Femur (tissue), 1 donor: ENCODE measurements at regions not wholly inside any gene's neighbourhood (a gene's known extent, or its start where the extent isn't known, plus 50 kb on each side); places are given as distances from the start of the nearest gene placed in this dataset.
"Not testable (repeated sequence)": the region's sequence is repeated elsewhere in the genome, so short reads cannot be mapped to it uniquely, and the experiment has no call there.

Experiments used
- DNase-seq: peaks from one replicate; pipeline ENCODE4 v3.0.0-alpha.2; 2017

GRCh38 chr6:90463359-90463758 lies 123.5 kb downstream of the MAP3K7 start:
- DNase-seq, result no peak

- DNase-seq, result no peak
These were observed 124.8 kb downstream of the MAP3K7 start for GRCh38 chr6:90462102-90462501.

DNA sequence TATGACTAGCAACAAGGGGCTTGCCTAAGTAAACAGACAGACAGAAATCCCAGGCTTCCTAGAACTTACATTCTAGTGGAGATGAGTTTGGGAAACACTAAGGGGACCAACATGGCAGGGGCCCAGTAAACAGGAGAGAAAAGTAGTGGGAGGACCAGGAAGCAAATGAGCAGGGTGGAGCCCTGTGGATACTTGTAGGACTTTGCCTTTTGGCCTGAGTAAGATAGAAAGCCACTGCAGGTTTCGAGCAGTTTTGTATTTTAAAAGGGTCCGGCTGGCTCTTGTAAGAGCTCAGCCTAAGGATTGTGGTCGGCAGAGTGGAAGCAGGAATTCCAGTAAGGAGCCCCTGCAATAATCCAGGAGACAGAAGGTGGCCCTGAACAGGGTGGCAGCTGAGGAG lies 125.5 kb downstream of the MAP3K7 start:
- no peak for DNase-seq

GRCh38 chr6:90460051-90460450 lies 126.8 kb downstream of the MAP3K7 start:
- DNase-seq, result no peak

DNA sequence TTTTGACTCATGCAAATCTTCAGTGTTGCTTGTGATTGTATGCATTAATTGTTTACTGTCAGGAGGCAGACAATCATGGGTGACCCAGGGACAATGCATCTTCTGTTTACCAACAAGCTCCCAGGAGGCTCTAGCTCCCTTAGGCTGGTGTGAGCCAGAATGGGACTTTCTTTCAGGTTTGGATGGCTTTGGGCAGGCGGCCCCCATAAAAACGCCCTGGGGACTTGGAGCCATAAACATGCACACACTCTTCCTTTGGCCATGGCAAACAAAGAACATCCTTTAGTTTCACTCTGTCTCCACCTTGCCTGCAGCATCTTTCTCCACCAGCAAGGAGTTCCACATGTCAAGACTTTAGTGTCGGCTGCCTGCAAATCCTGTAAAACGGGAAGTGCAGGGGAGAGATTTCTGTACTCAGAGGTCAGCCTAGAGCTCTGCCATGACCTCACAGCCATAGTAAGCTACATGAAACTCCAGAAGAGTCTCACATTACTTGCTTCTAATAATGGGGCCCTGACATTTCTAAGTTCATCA lies 127.6 kb downstream of the MAP3K7 start:
- DNase-seq, result no peak

DNA sequence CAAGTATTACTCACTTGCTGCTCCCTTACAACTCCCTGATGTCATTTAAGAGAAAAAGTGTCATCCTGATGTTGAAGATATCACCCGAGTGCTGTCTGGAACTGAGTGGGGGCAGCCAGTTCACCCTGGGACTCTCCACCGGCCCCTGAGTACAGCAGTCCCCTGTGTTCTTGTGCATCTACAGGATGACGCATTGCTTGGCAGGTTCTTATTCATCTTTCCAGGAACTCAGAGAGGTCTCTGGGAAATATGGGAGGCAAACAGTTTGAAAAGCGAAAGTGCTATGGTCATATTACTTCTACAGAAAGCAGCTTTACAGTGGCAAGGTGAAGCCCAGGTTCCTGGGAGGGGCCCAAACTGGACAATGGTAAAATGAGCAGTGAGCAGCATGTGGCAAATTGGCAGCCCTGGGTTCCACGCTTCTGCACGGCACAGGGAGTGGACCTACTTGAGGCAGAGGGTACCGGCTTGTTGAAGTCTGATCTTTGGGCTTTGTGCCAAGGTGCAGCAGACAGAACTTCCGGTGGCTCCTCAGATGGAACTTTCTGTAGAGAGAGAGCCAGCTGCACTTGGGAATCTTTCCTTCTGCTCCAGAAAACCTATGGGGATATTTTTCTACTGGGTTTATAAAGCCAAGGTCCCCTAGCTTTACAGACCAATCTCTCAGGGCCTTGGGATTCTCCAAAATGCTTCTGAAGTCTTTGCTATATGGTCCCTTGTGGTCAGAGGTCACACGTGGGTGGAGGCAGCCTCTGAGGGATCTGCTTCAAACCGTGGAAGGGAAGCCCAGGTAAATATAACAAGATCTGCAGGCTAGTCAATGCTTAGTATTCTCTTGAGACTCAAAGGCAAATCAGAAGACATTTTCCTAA lies 128.3 kb downstream of the MAP3K7 start:
- no peak for DNase-seq

GRCh38 chr6:90457867-90458259 lies 129.0 kb downstream of the MAP3K7 start:
- no peak for DNase-seq

DNA sequence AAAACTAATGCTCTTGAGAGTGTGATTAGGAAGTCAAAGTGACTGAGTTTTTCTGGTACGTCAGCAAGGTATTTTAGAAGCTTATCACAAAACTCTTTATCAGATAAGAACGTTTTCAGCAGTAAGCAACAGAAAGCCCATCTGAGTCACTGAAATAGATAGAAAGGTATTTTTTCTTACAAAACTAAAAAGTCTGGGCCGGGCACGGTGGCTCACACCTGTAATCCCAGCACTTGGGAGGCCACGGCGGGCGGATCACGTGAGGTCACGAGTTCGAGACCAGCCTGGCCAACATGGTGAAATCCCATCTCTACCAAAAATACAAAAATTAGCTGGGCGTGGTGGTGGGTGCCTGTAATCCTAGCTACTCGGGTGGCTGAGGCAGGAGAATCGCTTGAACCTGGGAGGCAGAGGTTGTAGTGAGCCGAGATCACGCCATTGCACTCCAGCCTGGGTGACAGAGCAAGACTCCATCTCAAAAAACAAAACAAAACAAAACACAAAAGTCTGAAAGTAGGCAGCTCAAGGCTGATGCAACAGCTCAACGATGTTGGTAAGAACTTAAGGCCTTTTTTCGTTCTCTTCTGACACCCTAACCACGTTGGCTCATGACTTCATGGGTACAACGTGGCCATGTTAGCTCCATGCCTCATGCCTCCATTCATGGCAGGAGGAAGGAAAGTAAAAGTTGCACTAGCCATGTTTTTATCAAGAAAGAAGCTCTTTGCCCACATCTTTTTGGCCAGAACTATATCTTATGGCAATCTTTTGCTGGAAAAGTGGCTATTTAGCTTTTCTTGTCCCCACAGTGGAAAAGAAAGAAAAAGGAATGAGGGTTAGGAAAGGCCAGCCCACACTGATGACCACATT lies 129.6 kb downstream of the MAP3K7 start:
- DNase-seq, result not testable (repeated sequence)

- no peak for DNase-seq
These were observed 130.9 kb downstream of the MAP3K7 start for GRCh38 chr6:90456001-90456400.

DNA sequence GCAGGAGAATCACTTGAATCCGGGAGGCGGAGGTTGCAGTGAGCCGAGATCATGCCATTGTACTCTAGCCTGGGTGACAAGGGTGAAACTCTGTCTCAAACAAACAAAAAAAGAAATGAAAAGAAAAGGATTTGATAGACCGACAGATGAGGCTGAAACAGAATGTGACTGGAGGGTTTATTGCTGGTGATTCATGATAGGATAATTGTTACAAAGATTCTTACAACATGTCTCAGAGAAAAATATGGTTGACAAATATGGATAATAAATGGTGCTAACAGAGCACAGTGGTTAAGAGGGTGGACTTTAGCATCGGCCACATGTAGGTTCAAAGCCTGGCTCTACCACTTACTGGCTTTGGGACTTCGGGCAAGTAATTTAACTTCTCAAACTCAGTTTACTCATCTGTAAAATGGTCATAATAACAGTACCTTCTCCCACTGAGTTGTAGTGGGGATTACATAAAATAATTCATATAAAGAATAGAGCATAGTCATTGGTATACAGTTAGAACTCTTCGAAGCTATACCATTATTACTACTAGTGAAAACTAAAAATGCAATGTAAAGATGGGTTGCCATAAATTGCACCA lies 131.9 kb downstream of the MAP3K7 start:
- no peak for DNase-seq

GRCh38 chr6:90450268-90450953 lies 136.5 kb downstream of the MAP3K7 start:
- no peak for DNase-seq

DNA sequence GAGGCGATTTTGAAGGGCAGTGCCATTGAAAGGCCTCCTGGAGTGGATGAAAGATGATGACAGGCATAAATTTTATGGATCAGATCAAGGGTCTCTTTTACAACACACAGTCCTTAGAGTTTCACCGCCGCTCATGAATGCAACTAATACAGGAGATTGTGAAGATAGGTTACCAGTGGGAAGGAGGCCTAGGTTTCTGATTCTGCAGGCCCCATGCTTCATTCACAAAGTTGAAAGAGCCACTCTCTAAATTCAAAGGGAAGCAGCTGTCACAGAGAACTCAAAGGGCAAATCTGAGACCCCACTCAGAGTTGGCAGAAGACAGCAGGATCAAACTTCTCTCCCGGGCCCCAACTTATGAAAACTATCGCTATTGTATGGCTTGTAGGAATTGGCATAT lies 137.6 kb downstream of the MAP3K7 start:
- no peak for DNase-seq

DNA sequence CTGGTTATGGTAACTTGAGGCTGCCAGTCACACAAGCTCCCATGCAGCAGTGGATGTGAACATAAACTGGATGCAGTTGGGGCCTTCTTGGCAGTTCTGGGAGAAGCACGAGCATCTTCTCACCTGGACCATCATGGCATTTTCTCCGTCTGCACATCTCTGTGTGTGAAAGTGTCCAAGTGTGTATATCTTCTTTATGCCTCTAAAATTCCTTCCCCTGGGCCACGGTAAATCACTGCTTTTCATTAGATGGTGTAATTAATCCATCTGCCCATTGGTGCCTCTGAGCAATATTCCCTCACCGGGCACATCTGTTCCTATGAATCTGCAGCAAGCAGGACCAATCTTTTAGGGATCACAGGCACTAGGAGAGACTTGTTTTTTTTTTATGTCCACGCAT lies 138.0 kb downstream of the MAP3K7 start:
- DNase-seq, result no peak

- DNase-seq, result no peak
These were observed 140.7 kb downstream of the MAP3K7 start for GRCh38 chr6:90446164-90446563.

DNA sequence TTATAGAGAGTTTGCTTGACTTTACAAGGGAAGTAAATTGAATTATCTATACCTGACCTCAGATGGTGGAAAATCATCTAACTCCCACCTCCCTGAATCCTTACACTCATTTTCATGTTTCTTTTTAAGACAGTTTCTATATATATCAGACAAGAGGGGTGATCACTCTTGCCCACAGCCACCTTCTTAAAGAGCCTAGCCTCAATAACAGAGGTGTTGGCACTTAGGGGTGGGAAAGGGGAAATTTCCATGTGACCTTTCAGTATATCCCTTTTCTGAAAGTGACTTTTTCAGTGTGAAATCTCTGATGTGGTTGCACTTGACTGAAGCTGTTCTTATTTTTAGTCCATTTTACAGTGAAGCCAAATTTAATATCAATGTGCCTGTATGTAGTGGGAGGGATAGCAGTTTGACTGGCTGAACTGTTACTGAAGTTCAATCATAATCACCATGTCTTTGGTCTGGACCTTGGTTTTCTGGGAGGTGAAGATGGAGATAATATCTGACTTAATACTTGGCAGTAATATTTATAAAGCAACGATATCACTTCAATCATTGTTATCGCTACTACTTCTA lies 141.3 kb downstream of the MAP3K7 start:
- DNase-seq, result no peak

GRCh38 chr6:90444160-90444714 lies 142.6 kb downstream of the MAP3K7 start:
- no peak for DNase-seq

DNA sequence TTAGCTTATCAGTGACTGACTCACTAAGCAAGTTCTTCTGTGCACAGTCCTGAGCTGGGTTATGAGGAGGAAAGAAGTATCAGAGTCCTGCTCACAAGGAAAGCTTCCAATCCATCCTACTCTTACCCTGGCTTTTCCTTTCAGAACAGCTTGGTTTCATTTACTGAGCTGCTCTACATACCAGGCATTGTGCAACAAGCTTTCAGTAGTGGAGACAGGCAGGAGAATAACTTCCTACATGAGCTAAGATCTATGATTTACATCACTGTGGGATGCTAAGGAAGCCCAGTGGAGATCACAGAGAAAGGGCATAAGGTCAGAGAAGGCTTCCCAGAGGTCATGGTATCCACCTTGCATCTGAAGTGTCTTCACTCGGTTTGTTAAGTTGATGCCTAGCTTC lies 144.5 kb downstream of the MAP3K7 start:
- no peak for DNase-seq

DNA sequence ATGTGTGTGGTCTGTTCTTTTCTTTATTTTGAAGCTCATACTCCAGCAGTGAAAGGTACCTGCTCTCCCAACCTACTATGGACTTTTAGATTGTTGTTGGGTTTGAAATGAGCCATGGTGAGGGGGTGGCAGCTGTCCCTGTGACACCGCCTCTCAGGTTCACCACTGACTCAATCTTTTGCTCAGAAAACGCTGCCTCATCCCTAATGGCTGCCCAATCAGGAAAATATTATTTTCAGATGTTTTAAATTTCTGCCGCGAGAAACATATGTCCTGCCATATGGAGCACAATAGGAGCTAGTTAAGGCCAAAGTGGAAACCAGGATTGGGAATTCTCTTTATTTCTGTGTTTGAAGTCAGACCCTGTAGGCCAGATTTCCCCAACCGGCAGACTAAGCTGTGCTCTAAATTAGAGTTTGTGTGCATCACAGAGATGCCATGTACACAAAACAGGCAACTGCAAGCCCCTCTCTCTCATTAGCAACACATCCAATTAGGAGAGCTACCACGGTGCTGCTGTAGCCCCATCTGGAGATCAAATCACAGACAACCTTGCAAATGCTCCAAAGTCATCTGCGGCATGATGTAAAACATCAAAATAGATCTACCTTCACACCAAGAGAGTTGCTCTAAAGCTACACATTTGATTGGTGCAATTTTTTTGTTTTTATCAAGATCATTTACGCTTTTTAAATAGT lies 144.1 kb upstream of the BACH2 start:
- DNase-seq, result no peak

- no peak for DNase-seq
These were observed 142.9 kb upstream of the BACH2 start for GRCh38 chr6:90439586-90439985.

DNA sequence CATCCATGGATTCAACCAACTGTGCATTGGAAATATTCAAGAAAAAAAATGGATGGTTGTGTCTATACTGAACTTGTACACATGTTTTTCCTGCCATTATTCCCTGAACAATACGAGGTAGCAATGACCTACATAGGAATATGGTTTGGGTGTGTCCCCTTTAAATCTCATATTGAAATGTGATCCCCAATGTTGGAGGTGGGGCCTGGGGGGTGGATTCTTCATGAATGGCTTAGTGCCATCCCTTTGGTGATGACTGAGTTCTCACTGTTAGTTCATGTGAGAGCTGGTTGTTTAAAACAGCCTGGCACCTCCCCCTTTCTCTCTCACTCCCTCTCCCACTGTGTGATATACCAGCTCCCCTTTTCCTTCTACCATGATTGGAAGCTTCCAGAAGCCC lies 139.8 kb upstream of the BACH2 start:
- no peak for DNase-seq

GRCh38 chr6:90435207-90435899 lies 138.7 kb upstream of the BACH2 start:
- DNase-seq, result no peak
